HFFc6 (cell line): ENCODE measurements at regions not wholly inside any gene's neighbourhood (a gene's known extent, or its start where the extent isn't known, plus 50 kb on each side); places are given as distances from the start of the nearest gene placed in this dataset.
"Not testable (repeated sequence)": the region's sequence is repeated elsewhere in the genome, so short reads cannot be mapped to it uniquely, and the experiment has no call there.

Source experiments
- DNase-seq: peaks from one replicate; pipeline ENCODE4 v3.0.0-alpha.2; 2018
- H3K27ac Mint-ChIP-seq: 2 replicates; pipeline ENCODE4 v1.8.0; 2020; ENCODE audit warnings: mild to moderate bottlenecking, mixed read lengths
- H3K27me3 Mint-ChIP-seq: 2 replicates; pipeline ENCODE4 v1.8.0; 2021; ENCODE audit warnings: mild to moderate bottlenecking, moderate library complexity, mixed read lengths; ENCODE audit not compliant: insufficient read depth
- H3K36me3 Mint-ChIP-seq: 2 replicates; pipeline ENCODE4 v1.8.0; 2021; ENCODE audit warnings: low read depth, mixed read lengths
- H3K4me1 Mint-ChIP-seq: 2 replicates; pipeline ENCODE4 v1.8.0; 2020; ENCODE audit warnings: low read depth, mixed read lengths
- H3K4me3 Mint-ChIP-seq: 2 replicates; pipeline ENCODE4 v1.8.0; 2020; ENCODE audit warnings: mild to moderate bottlenecking, moderate library complexity, mixed read lengths
- H3K9me3 Mint-ChIP-seq: 2 replicates; pipeline ENCODE4 v1.8.0; 2020; ENCODE audit warnings: mild to moderate bottlenecking, mixed read lengths
- TF ChIP-seq, protein P1 (sequence below): fragments of 200-600 bp; sonication (generic); IDR thresholded peaks from 2 replicates; pipeline ENCODE4 v1.5.0; 2021; ENCODE audit warnings: antibody characterized with exemption, mild to moderate bottlenecking

- H3K9me3 Mint-ChIP-seq, result peaks cover 29% of the 10 kb centered on the region
- no peaks in the 10 kb centered on the region for H3K27me3 Mint-ChIP-seq
- no peaks in the 10 kb centered on the region for H3K36me3 Mint-ChIP-seq
- TF ChIP-seq, protein P1, sequence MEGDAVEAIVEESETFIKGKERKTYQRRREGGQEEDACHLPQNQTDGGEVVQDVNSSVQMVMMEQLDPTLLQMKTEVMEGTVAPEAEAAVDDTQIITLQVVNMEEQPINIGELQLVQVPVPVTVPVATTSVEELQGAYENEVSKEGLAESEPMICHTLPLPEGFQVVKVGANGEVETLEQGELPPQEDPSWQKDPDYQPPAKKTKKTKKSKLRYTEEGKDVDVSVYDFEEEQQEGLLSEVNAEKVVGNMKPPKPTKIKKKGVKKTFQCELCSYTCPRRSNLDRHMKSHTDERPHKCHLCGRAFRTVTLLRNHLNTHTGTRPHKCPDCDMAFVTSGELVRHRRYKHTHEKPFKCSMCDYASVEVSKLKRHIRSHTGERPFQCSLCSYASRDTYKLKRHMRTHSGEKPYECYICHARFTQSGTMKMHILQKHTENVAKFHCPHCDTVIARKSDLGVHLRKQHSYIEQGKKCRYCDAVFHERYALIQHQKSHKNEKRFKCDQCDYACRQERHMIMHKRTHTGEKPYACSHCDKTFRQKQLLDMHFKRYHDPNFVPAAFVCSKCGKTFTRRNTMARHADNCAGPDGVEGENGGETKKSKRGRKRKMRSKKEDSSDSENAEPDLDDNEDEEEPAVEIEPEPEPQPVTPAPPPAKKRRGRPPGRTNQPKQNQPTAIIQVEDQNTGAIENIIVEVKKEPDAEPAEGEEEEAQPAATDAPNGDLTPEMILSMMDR, result no peak
- no peak overlapping the region for H3K4me3 Mint-ChIP-seq
- H3K27ac Mint-ChIP-seq, result no peak overlapping the region
- no peak for DNase-seq
- no peaks in the 10 kb centered on the region for H3K4me1 Mint-ChIP-seq
Observed at GRCh38 chr11:90700789-90701439, 478.1 kb upstream of the CHORDC1 start.

GRCh38 chr11:90699791-90700400 is 477.0 kb upstream of the CHORDC1 start:
- peaks cover 26% of the 10 kb centered on the region for H3K9me3 Mint-ChIP-seq
- no peak overlapping the region for H3K27ac Mint-ChIP-seq
- TF ChIP-seq, protein P1, result no peak
- H3K4me3 Mint-ChIP-seq, result no peak overlapping the region
- H3K27me3 Mint-ChIP-seq, result no peaks in the 10 kb centered on the region
- no peaks in the 10 kb centered on the region for H3K36me3 Mint-ChIP-seq
- no peak for DNase-seq
- no peaks in the 10 kb centered on the region for H3K4me1 Mint-ChIP-seq

DNA sequence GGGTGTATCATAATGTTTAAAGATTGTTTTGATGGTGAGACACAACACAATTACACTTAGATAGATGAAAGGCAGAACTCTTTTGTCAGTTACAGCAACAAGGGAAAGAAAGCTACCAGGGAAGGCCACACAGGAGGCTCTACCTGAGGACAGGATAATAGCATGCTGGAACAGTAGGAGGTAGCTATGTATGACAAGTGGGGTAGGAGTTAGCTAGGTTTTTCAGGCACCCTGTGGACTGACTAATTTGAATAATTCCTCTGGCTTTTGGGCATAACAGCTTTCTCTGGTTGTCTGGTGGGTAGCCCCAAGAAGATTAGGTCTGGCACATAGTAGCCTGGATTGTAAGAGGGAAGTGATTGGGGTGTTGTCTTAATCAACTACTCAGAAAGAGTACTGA is 475.4 kb upstream of the CHORDC1 start:
- Mint-ChIP-seq H3K9me3 (peaks cover 12% of the 10 kb centered on the region), H3K4me1 (no peaks in the 10 kb centered on the region)

GRCh38 chr11:90675496-90675895 is 452.6 kb upstream of the CHORDC1 start:
- H3K27me3 Mint-ChIP-seq, H3K4me3 Mint-ChIP-seq, H3K36me3 Mint-ChIP-seq, H3K4me1 Mint-ChIP-seq, DNase-seq, H3K27ac Mint-ChIP-seq: not testable (repeated sequence)
- H3K9me3 Mint-ChIP-seq, result peaks cover 31% of the 10 kb centered on the region

More for the DNA sequence above, 475.4 kb upstream of the CHORDC1 start:
- no peaks in the 10 kb centered on the region for H3K36me3 Mint-ChIP-seq
- no peaks in the 10 kb centered on the region for H3K27me3 Mint-ChIP-seq
- TF ChIP-seq, protein P1, result no peak
- H3K4me3 Mint-ChIP-seq, result no peak overlapping the region
- H3K27ac Mint-ChIP-seq, result no peak overlapping the region
- DNase-seq, result no peak

DNA sequence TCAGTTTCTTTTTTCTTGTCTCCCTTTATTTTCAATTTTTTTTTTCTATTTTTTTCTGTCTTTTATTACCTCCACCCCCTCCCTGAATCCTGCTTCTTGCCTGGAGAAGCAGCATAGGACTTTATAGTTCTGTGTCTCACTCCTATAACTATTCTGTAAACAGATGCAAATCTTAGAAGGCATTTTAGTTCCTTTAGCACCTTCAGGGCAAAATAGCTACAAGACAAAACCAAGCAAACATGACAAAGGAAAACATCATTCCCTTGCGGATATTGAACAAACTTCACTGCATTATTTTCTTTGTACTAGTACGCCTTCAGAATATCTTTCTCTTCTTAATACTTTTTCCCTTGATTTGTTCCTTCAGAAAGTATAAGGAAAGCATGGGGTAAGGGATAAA is 446.2 kb upstream of the CHORDC1 start:
- peaks cover 34% of the 10 kb centered on the region for H3K9me3 Mint-ChIP-seq
- H3K36me3 Mint-ChIP-seq, result no peaks in the 10 kb centered on the region
- no peaks in the 10 kb centered on the region for H3K27me3 Mint-ChIP-seq
- DNase-seq, result no peak
- no peaks in the 10 kb centered on the region for H3K4me1 Mint-ChIP-seq
- no peak overlapping the region for H3K4me3 Mint-ChIP-seq
- TF ChIP-seq, protein P1, result no peak
- H3K27ac Mint-ChIP-seq, result no peak overlapping the region

DNA sequence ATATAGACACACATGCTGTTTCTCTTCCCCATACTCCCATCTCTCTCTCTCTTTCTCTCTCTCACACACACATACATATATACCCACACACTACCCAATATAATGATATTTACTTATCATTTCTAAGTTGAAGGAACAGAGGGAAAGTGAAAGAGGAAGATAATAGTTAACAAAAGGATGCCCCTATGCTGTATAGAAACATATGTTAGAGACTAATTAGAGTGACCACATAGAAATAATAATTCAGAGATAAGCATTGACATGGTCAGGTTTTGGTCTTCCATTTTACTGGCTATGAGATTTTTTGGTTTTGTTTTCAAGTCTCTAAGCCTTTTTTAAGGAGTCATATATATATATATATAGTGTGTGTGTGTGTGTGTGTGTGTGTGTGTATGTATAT is 445.7 kb upstream of the CHORDC1 start:
- DNase-seq, result no peak
- Mint-ChIP-seq H3K27me3 (no peaks in the 10 kb centered on the region), H3K36me3 (no peaks in the 10 kb centered on the region), H3K4me1 (no peaks in the 10 kb centered on the region), H3K4me3 (no peak overlapping the region), H3K27ac (no peak overlapping the region), H3K9me3 (peaks cover 34% of the 10 kb centered on the region)
- TF ChIP-seq, protein P1, result no peak
